GM23248 (cell line): ENCODE measurements at regions not wholly inside any gene's neighbourhood (a gene's known extent, or its start where the extent isn't known, plus 50 kb on each side); places are given as distances from the start of the nearest gene placed in this dataset.

Experiments used
- DNase-seq: peaks from one replicate; pipeline ENCODE4 v3.0.0-alpha.2; 2015
- H2AFZ ChIP-seq: fragments of 200-600 bp; sonication (generic); 2 replicates; pipeline ENCODE4 v1.6.1; 2016; ENCODE audit warnings: antibody characterized with exemption
- H3F3A ChIP-seq: fragments of 200-600 bp; sonication (generic); 2 replicates; pipeline ENCODE4 v1.6.1; 2016; ENCODE audit warnings: mild to moderate bottlenecking, antibody characterized with exemption, mixed run types; ENCODE audit not compliant: insufficient read depth
- H3K27ac ChIP-seq: fragments of 200-600 bp; sonication (generic); 2 replicates; pipeline ENCODE4 v1.5.1; 2016; ENCODE audit warnings: mild to moderate bottlenecking
- H3K27me3 ChIP-seq: fragments of 200-600 bp; sonication (generic); replicated peaks from 2 replicates; pipeline ENCODE4 v1.6.1; 2016; ENCODE audit warnings: mild to moderate bottlenecking; ENCODE audit not compliant: insufficient read depth
- H3K36me3 ChIP-seq: fragments of 200-600 bp; sonication (generic); 2 replicates; pipeline ENCODE4 v1.6.1; 2016; ENCODE audit warnings: low read depth, mild to moderate bottlenecking
- H3K4me1 ChIP-seq: fragments of 200-600 bp; sonication (generic); 2 replicates; pipeline ENCODE4 v1.6.1; 2016; ENCODE audit warnings: mild to moderate bottlenecking; ENCODE audit not compliant: insufficient read depth
- H3K4me2 ChIP-seq: fragments of 200-600 bp; sonication (generic); one replicate; pipeline ENCODE4 v1.6.1; 2016; ENCODE audit warnings: mild to moderate bottlenecking; ENCODE audit not compliant: unreplicated experiment
- H3K4me3 ChIP-seq: fragments of 200-600 bp; sonication (generic); 2 replicates; pipeline ENCODE4 v1.5.1; 2016; ENCODE audit warnings: mild to moderate bottlenecking
- H3K79me2 ChIP-seq: fragments of 200-600 bp; sonication (generic); 2 replicates; pipeline ENCODE4 v1.6.1; 2016; ENCODE audit warnings: mild to moderate bottlenecking; ENCODE audit not compliant: insufficient read depth
- H3K9ac ChIP-seq: fragments of 200-600 bp; sonication (generic); 2 replicates; pipeline ENCODE4 v1.6.1; 2016; ENCODE audit warnings: mild to moderate bottlenecking
- H3K9me2 ChIP-seq: fragments of 200-600 bp; sonication (generic); 2 replicates; pipeline ENCODE4 v1.6.1; 2016; ENCODE audit warnings: mixed run types, mild to moderate bottlenecking, moderate library complexity; ENCODE audit not compliant: insufficient read depth
- H3K9me3 ChIP-seq: fragments of 200-600 bp; sonication (generic); one replicate; pipeline ENCODE4 v1.6.1; 2017; ENCODE audit warnings: low read depth
- H4K20me1 ChIP-seq: fragments of 200-600 bp; sonication (generic); 2 replicates; pipeline ENCODE4 v1.6.0; 2016; ENCODE audit not compliant: insufficient read depth
- EZH2 ChIP-seq: fragments of 200-600 bp; sonication (generic); IDR thresholded peaks from 2 replicates; pipeline ENCODE4 v1.6.1; 2018; ENCODE audit warnings: antibody characterized with exemption, mild to moderate bottlenecking; ENCODE audit not compliant: insufficient read depth, poor library complexity, severe bottlenecking
- EZH2phosphoT487 ChIP-seq: fragments of 200-600 bp; sonication (generic); IDR thresholded peaks from 2 replicates; pipeline ENCODE4 v1.6.1; 2018; ENCODE audit warnings: antibody characterized with exemption, moderate library complexity, mild to moderate bottlenecking, low read depth; ENCODE audit not compliant: insufficient read depth
- WGBS, 2 experiments: methylation state at CpG; one replicate each; pipeline ENCODE4 v1.1.6; 2015 to 2017; ENCODE audit warnings: low lambda C conversion rate in 2 of 2, low coverage in 1 of 2; ENCODE audit errors: missing lambda C conversion rate in 2 of 2; 5-methylcytosine and 5-hydroxymethylcytosine counted together
- in situ Hi-C: fragments of 300-500 bp; cut with MboI; formaldehyde crosslinking; loops from 2 replicates; pipeline ENCODE4 v1.15.0; 2020

DNA sequence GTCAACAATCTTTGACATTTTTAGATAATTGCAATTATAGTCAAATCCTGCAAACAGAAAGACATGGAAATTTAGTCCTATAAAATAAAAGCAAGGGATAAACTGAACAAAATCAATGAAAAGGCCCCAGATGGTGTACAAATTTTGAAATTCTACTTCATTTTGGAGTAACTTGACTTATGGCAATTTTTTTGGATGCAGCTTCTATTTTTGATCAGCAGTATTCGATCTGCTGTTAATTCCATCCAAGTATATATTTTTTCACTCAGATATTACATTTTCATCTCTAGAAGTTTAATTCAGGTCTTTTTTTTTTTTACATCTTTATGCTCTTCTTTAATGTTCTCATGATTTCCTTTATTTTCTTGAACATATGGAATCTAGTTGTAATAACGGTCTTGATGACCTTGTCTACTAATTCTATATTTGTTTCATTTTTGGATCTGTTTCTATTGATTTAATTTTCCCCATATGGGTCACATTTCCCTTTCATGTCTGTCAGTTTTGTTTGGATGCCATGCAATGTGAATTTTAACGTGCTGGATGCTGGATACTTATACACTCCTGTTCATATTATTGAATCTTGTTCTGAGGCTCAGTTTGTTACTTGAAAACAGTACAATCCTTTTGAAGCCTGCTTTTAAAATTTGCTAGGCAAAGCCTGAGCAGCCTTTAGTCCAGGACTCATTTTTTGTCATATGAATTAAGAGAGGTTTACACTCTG lies 164.3 kb upstream of the FAM3C start:
- Histone ChIP-seq H3K36me3 (no peaks in the 10 kb centered on the region), H3K9me2 (no peaks in the 10 kb centered on the region), H4K20me1 (no peaks in the 10 kb centered on the region), H3K4me2 (no peak overlapping the region), H2AFZ (no peak overlapping the region), H3K27me3 (no peaks in the 10 kb centered on the region), H3K9me3 (no peaks in the 10 kb centered on the region), H3K4me1 (peaks cover 11% of the 10 kb centered on the region; the same call in 1 of the 2 replicates), H3F3A (0 out of 2 replicates have a peak, but pooled peaks cover 5% of the 10 kb centered on the region), H3K79me2 (no peaks in the 10 kb centered on the region), H3K9ac (no peak overlapping the region), H3K27ac (no peak overlapping the region), H3K4me3 (no peak overlapping the region)
- 39 to 45% methylated on average over 3 of the region's 3 CpGs for WGBS, 2 experiments
- in situ Hi-C loops = no loop called here
- no peak for TF ChIP-seq EZH2phosphoT487
- no peak for DNase-seq

DNA sequence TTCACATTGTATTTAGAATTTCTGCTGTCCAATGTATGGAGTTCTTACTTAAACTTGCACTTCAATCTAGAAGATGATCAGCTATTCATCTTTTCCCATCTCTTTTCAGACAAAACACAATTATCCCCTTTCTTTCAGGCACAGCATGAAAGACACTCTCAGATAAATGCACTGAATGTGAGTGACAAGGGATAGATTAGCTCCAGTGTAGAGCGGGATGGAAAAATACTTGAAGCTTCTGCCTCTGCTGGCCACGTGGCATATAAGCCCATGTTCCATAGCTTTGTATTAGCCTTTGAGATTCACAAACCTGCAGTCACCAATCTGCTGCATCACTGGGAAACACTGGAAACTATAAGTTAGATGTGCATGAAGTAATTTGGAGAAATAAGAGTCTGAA lies 162.2 kb upstream of the FAM3C start:
- Histone ChIP-seq H3K27ac (no peak overlapping the region), H3K4me3 (no peak overlapping the region), H3K36me3 (no peaks in the 10 kb centered on the region), H2AFZ (no peak overlapping the region), H3K4me2 (no peak overlapping the region), H3K4me1 (peaks cover 11% of the 10 kb centered on the region; the same call in 1 of the 2 replicates), H3F3A (0 out of 2 replicates have a peak, but pooled peaks cover 5% of the 10 kb centered on the region), H3K27me3 (no peaks in the 10 kb centered on the region; the same call in 1 of the 2 replicates), H3K9ac (no peak overlapping the region), H4K20me1 (no peaks in the 10 kb centered on the region), H3K9me2 (no peaks in the 10 kb centered on the region), H3K9me3 (no peaks in the 10 kb centered on the region), H3K79me2 (no peaks in the 10 kb centered on the region)
- in situ Hi-C loops = no loop called here
- TF ChIP-seq EZH2 (no peak), EZH2phosphoT487 (no peak)
- WGBS, 2 experiments = 55 to 66% methylated on average over 2 of the region's 2 CpGs
- DNase-seq = no peak

DNA sequence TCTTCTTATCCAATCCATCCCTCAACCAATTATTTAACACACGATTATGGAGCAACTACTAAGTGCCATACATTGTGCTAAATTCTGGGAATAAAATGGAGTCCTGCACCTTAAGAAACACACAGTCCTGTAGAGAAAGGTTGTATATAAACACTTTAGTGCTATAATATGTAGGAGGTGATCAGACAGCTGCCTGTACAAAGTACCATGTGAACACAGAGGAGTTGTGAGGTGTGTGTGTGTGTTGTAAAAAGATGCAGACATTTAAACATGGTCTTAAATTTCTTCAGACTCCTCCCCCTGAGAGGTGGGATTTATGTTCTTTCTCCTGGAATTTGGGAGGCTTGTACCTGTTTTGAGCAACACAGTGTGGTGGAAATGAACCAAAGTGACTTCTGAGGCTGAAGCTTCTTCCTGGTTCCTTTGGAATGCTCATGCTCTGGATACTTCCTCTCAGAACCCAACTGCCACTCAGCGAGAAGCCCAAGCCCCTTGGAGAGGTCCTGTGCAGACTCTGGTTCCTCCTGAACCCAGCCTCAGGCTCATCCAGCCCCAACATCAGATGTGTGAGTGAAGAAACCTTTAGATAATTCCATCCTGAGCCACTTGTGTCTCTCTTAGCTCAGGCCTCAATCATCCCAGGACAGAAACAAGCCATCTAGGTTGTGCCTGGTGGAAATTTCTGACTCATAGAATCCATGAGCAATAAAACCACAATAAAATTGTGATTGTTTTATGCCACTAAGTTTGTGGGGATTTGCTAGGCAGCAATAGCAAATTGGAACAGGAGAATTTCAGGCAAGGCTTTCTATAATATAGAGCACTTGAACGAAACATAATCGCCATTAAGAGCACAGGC lies 161.2 kb upstream of the FAM3C start:
- TF ChIP-seq EZH2 (no peak), EZH2phosphoT487 (no peak)
- Histone ChIP-seq H3K79me2 (no peaks in the 10 kb centered on the region), H3K4me3 (no peak overlapping the region), H3K27me3 (no peaks in the 10 kb centered on the region; the same call in 1 of the 2 replicates), H3K4me2 (no peak overlapping the region), H3K36me3 (no peaks in the 10 kb centered on the region), H2AFZ (no peak overlapping the region), H4K20me1 (no peaks in the 10 kb centered on the region), H3K4me1 (peaks cover 4% of the 10 kb centered on the region; the same call in 1 of the 2 replicates), H3F3A (no peaks in the 10 kb centered on the region), H3K9me2 (no peaks in the 10 kb centered on the region), H3K9me3 (no peaks in the 10 kb centered on the region), H3K27ac (no peak overlapping the region), H3K9ac (no peak overlapping the region)
- WGBS, 2 experiments = 82 to 87% methylated on average over 4 of the region's 4 CpGs
- peak; percentile 42 for DNase-seq
- in situ Hi-C loops = no loop called here

DNA sequence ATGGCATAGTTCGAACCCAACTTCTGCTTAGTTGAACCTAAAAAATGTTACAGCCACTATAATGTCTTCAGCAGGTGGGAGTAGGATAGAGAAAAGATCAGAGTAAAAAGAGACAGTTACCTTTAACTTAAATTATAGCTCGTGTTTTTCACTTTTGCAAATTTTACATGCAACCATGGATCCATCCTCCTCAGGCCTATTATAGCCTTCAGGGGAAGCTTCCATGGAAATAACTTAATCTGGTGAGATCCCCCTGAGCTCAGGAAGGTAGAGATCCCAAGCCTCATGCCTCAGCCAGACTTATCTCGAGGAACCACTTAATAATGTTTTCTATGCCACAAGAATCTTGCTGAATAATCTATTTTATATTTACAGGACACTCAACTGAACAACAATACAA lies 159.4 kb upstream of the FAM3C start:
- Histone ChIP-seq H3K36me3 (no peaks in the 10 kb centered on the region), H4K20me1 (no peaks in the 10 kb centered on the region), H3K9me3 (no peaks in the 10 kb centered on the region), H3K9ac (no peak overlapping the region), H3K4me2 (no peak overlapping the region), H3F3A (no peaks in the 10 kb centered on the region), H3K27ac (no peak overlapping the region), H3K4me1 (no peaks in the 10 kb centered on the region), H3K4me3 (no peak overlapping the region), H3K27me3 (peaks cover 13% of the 10 kb centered on the region), H3K79me2 (no peaks in the 10 kb centered on the region), H2AFZ (no peak overlapping the region), H3K9me2 (no peaks in the 10 kb centered on the region)
- no peak for DNase-seq
- TF ChIP-seq EZH2phosphoT487 (no peak), EZH2 (no peak)
- in situ Hi-C loops = no loop called here
- WGBS, 2 experiments = 72 to 83% methylated on average over 3 of the region's 3 CpGs
